Neuronal stem cell (in vitro differentiated cells): ENCODE measurements at regions not wholly inside any gene's neighbourhood (a gene's known extent, or its start where the extent isn't known, plus 50 kb on each side); places are given as distances from the start of the nearest gene placed in this dataset.

Source experiments
- DNase-seq: peaks from one replicate; pipeline ENCODE4 v3.0.0-alpha.2; 2013; ENCODE audit warnings: low spot score
- H2AFZ ChIP-seq: one replicate; pipeline ENCODE4 v1.6.1; 2013; ENCODE audit warnings: mild to moderate bottlenecking, low read length, inconsistent platforms
- H2AK5ac ChIP-seq: 2 replicates; pipeline ENCODE4 v1.6.1; 2013; ENCODE audit warnings: low read depth, mild to moderate bottlenecking, inconsistent platforms, low read length, moderate library complexity, mixed read lengths
- H2BK120ac ChIP-seq: 2 replicates; pipeline ENCODE4 v1.6.1; 2013; ENCODE audit warnings: low read depth, mild to moderate bottlenecking, inconsistent platforms, low read length, moderate library complexity, mixed read lengths
- H2BK12ac ChIP-seq: one replicate; pipeline ENCODE4 v1.6.1; 2013; ENCODE audit warnings: low read length, inconsistent platforms
- H2BK15ac ChIP-seq: 2 replicates; pipeline ENCODE4 v1.6.1; 2013; ENCODE audit warnings: mild to moderate bottlenecking, low read length, inconsistent platforms, mixed read lengths
- H2BK5ac ChIP-seq: one replicate; pipeline ENCODE4 v1.6.1; 2013; ENCODE audit warnings: inconsistent platforms, mild to moderate bottlenecking, low read length, moderate library complexity
- H3K14ac ChIP-seq: one replicate; pipeline ENCODE4 v1.6.1; 2013; ENCODE audit warnings: low read length, inconsistent platforms
- H3K18ac ChIP-seq: 2 replicates; pipeline ENCODE4 v1.6.1; 2013; ENCODE audit warnings: low read length, inconsistent platforms
- H3K23ac ChIP-seq: 2 replicates; pipeline ENCODE4 v1.6.1; 2013; ENCODE audit warnings: low read depth, mild to moderate bottlenecking, mixed read lengths, low read length, inconsistent platforms; ENCODE audit not compliant: poor library complexity
- H3K27ac ChIP-seq: replicated peaks from 3 replicates; pipeline ENCODE4 v1.5.1; 2013; ENCODE audit warnings: low read length, inconsistent platforms
- H3K27me3 ChIP-seq, 3 experiments: 2 replicates each; pipeline ENCODE4 v1.6.1; 2013; ENCODE audit warnings: low read length in 3 of 3, mild to moderate bottlenecking in 2 of 3, inconsistent platforms in 1 of 3, low read depth in 1 of 3, mixed read lengths in 1 of 3, moderate library complexity in 1 of 3; ENCODE audit not compliant: control insufficient read depth in 3 of 3, insufficient read depth in 3 of 3
- H3K36me3 ChIP-seq, 2 donors: replicated peaks in 1 of 2; 2 replicates each; pipeline ENCODE4 v1.6.1; 2013; ENCODE audit warnings: low read length in 2 of 2; ENCODE audit not compliant: control insufficient read depth in 2 of 2, insufficient read depth in 2 of 2
- H3K4ac ChIP-seq: 2 replicates; pipeline ENCODE4 v1.6.1; 2013; ENCODE audit warnings: inconsistent platforms, mild to moderate bottlenecking, low read length, moderate library complexity
- H3K4me1 ChIP-seq, 2 donors: 1 replicate in 1 of 2; 2 replicates in 1 of 2; pipeline ENCODE4 v1.6.1; 2013; ENCODE audit warnings: low read length in 2 of 2, low read depth in 1 of 2; ENCODE audit not compliant: control insufficient read depth in 2 of 2, insufficient read depth in 1 of 2
- H3K4me2 ChIP-seq: one replicate; pipeline ENCODE4 v1.6.1; 2013; ENCODE audit warnings: mild to moderate bottlenecking, low read length, inconsistent platforms; ENCODE audit not compliant: insufficient read depth, poor library complexity, severe bottlenecking
- H3K4me3 ChIP-seq, 2 donors: 2 replicates each; pipeline ENCODE4 v1.5.1; 2013; ENCODE audit warnings: low read length in 2 of 2, mild to moderate bottlenecking in 2 of 2, inconsistent platforms in 1 of 2, moderate library complexity in 1 of 2
- H3K79me1 ChIP-seq: one replicate; pipeline ENCODE4 v1.6.1; 2013; ENCODE audit warnings: low read depth, mild to moderate bottlenecking, inconsistent platforms, low read length, moderate library complexity
- H3K9ac ChIP-seq: one replicate; pipeline ENCODE4 v1.6.1; 2013; ENCODE audit warnings: mild to moderate bottlenecking, low read depth, low read length, inconsistent platforms; ENCODE audit not compliant: poor library complexity
- H3K9me3 ChIP-seq, 2 donors: replicated peaks in 1 of 2; 2 replicates each; pipeline versions ENCODE3 to v1.6.1; 2013; ENCODE audit warnings: low read length in 2 of 2, mild to moderate bottlenecking in 2 of 2, inconsistent platforms in 1 of 2, low read depth in 1 of 2, mixed read lengths in 1 of 2, moderate library complexity in 1 of 2; ENCODE audit not compliant: control insufficient read depth in 2 of 2, insufficient read depth in 1 of 2
- H4K8ac ChIP-seq: one replicate; pipeline ENCODE4 v1.6.1; 2013; ENCODE audit warnings: low read depth, mild to moderate bottlenecking, inconsistent platforms, low read length, moderate library complexity
- H4K91ac ChIP-seq: one replicate; pipeline ENCODE4 v1.6.1; 2013; ENCODE audit warnings: low read length, low read depth, mild to moderate bottlenecking, inconsistent platforms; ENCODE audit not compliant: poor library complexity
- WGBS, 2 donors: extraction: QIAGEN DNeasy Blood & Tissue Kit; methylation state at CpG; one replicate each; pipeline ENCODE4 v1.1.7; 2013; ENCODE audit warnings: missing lambda C conversion rate in 2 of 2, mixed read lengths in 1 of 2; ENCODE audit not compliant: insufficient read length in 2 of 2, insufficient replicate concordance in 1 of 2; ENCODE audit errors: extremely low coverage in 2 of 2; 5-methylcytosine and 5-hydroxymethylcytosine counted together

- Histone ChIP-seq H4K91ac (no peak overlapping the region), H2AFZ (no peak overlapping the region), H2BK120ac (no peak overlapping the region), H3K79me1 (no peaks in the 10 kb centered on the region), H2BK15ac (no peak overlapping the region), H3K36me3 (no peaks in the 10 kb centered on the region), H3K4me2 (no peak overlapping the region), H2AK5ac (no peak overlapping the region), H3K4ac (no peak overlapping the region), H2BK5ac (no peak overlapping the region), H3K18ac (no peak overlapping the region), H3K4me1 (no peaks in the 10 kb centered on the region), H4K8ac (no peak overlapping the region), H3K14ac (no peak overlapping the region), H2BK12ac (no peak overlapping the region), H3K27ac (no peak overlapping the region), H3K27me3 (no peaks in the 10 kb centered on the region), H3K9me3 (no peaks in the 10 kb centered on the region), H3K9ac (no peak overlapping the region), H3K4me3 (no peak overlapping the region), H3K23ac (no peak overlapping the region)
- no CpG with 5 or more reads among the region's 2 CpGs for WGBS, 2 donors
- DNase-seq: no peak
Observed at GRCh38 chr12:105852951-105853350, 285.8 kb downstream of the NUAK1 start.

GRCh38 chr12:105854071-105854470, 284.7 kb downstream of the NUAK1 start:
- Histone ChIP-seq H3K18ac (no peak overlapping the region), H4K91ac (no peak overlapping the region), H3K4me1 (no peaks in the 10 kb centered on the region), H3K27me3 (no peaks in the 10 kb centered on the region), H3K14ac (no peak overlapping the region), H3K27ac (no peak overlapping the region), H2BK5ac (no peak overlapping the region), H3K4ac (no peak overlapping the region), H3K4me2 (no peak overlapping the region), H3K79me1 (no peaks in the 10 kb centered on the region), H4K8ac (no peak overlapping the region), H3K4me3 (no peak overlapping the region), H2BK120ac (no peak overlapping the region), H2BK12ac (no peak overlapping the region), H3K23ac (no peak overlapping the region), H3K9me3 (no peaks in the 10 kb centered on the region), H2AFZ (no peak overlapping the region), H2AK5ac (no peak overlapping the region), H3K9ac (no peak overlapping the region), H2BK15ac (no peak overlapping the region), H3K36me3 (no peaks in the 10 kb centered on the region)
- no CpG with 5 or more reads among the region's 2 CpGs for WGBS, 2 donors
- no peak for DNase-seq

GRCh38 chr12:105855361-105856047, 283.2 kb downstream of the NUAK1 start:
- Histone ChIP-seq H3K4me2 (no peak overlapping the region), H3K4ac (no peak overlapping the region), H3K9me3 (no peaks in the 10 kb centered on the region), H2AFZ (no peak overlapping the region), H2BK15ac (no peak overlapping the region), H4K91ac (no peak overlapping the region), H2BK120ac (no peak overlapping the region), H3K23ac (no peak overlapping the region), H4K8ac (no peak overlapping the region), H2BK5ac (no peak overlapping the region), H3K27ac (no peak overlapping the region), H3K9ac (no peak overlapping the region), H2AK5ac (no peak overlapping the region), H3K4me1 (no peaks in the 10 kb centered on the region), H2BK12ac (no peak overlapping the region), H3K79me1 (no peaks in the 10 kb centered on the region), H3K18ac (no peak overlapping the region), H3K4me3 (no peak overlapping the region), H3K14ac (no peak overlapping the region), H3K36me3 (no peaks in the 10 kb centered on the region), H3K27me3 (no peaks in the 10 kb centered on the region)
- no CpG with 5 or more reads among the region's 3 CpGs for WGBS, 2 donors
- DNase-seq: no peak

- H2BK120ac ChIP-seq: no peak overlapping the region
- WGBS, 2 donors: no CpG with 5 or more reads among the region's 2 CpGs
- no peak overlapping the region for H3K27ac ChIP-seq
Observed at GRCh38 chr12:105856048-105856405, 282.7 kb downstream of the NUAK1 start.

More at GRCh38 chr12:105856048-105856405, 282.7 kb downstream of the NUAK1 start:
- Histone ChIP-seq H3K4me1 (no peaks in the 10 kb centered on the region), H4K8ac (no peak overlapping the region), H2AFZ (no peak overlapping the region), H3K14ac (no peak overlapping the region), H2BK12ac (no peak overlapping the region), H3K4me2 (no peak overlapping the region), H3K9ac (no peak overlapping the region), H4K91ac (no peak overlapping the region), H3K27me3 (no peaks in the 10 kb centered on the region), H3K4ac (no peak overlapping the region), H3K23ac (no peak overlapping the region), H3K79me1 (no peaks in the 10 kb centered on the region), H3K18ac (no peak overlapping the region), H2BK15ac (no peak overlapping the region), H3K4me3 (no peak overlapping the region), H2BK5ac (no peak overlapping the region), H2AK5ac (no peak overlapping the region), H3K9me3 (no peaks in the 10 kb centered on the region), H3K36me3 (no peaks in the 10 kb centered on the region)
- DNase-seq: no peak
